Peyer's patch (tissue), 4 donors: ENCODE measurements at regions not wholly inside any gene's neighbourhood (a gene's known extent, or its start where the extent isn't known, plus 50 kb on each side); places are given as distances from the start of the nearest gene placed in this dataset.

ENCODE experiments used
- DNase-seq, 3 donors: peaks; one replicate each; pipeline ENCODE4 v3.0.0-alpha.2; 2017 to 2019
- H3K27ac ChIP-seq, 4 donors: fragments of 200-600 bp; sonication (generic); one replicate each; pipeline ENCODE4 v1.5.1; 2016 to 2019
- H3K27me3 ChIP-seq, 2 donors: fragments of 200-600 bp; sonication (generic); one replicate each; pipeline ENCODE4 v1.5.1; 2019
- H3K36me3 ChIP-seq, 3 donors: fragments of 200-600 bp; sonication (generic); one replicate each; pipeline ENCODE4 v1.5.1; 2016 to 2019
- H3K4me1 ChIP-seq, 4 donors: fragments of 200-600 bp; sonication (generic); one replicate each; pipeline ENCODE4 v1.5.1; 2016 to 2019
- H3K4me3 ChIP-seq, 4 donors: fragments of 200-600 bp; sonication (generic); 1 replicate in 3 of 4; 2 replicates in 1 of 4; pipeline ENCODE4 v1.5.1; 2016 to 2019; ENCODE audit warnings: mild to moderate bottlenecking in 1 of 4
- H3K9me3 ChIP-seq, 4 donors: fragments of 200-600 bp; sonication (generic); one replicate each; pipeline ENCODE4 v1.5.1; 2016 to 2019; ENCODE audit warnings: mild to moderate bottlenecking in 1 of 4
- POLR2A ChIP-seq, 2 donors: fragments of 450-650 bp; IDR thresholded peaks; one replicate each; pipeline ENCODE4 v1.5.1; 2017; ENCODE audit warnings: antibody characterized with exemption in 2 of 2, mild to moderate bottlenecking in 2 of 2, moderate library complexity in 2 of 2
- TF ChIP-seq, protein P1 (sequence below), 6 experiments: fragments of 450-650 bp in 4 of 6; fragments of 200-600 bp in 2 of 6; sonication (generic) in 1 of 6; IDR thresholded peaks; one replicate each; pipeline ENCODE4 v1.5.1; 2017 to 2019; ENCODE audit warnings: antibody characterized with exemption in 6 of 6, mild to moderate bottlenecking in 3 of 6, moderate library complexity in 1 of 6

DNA sequence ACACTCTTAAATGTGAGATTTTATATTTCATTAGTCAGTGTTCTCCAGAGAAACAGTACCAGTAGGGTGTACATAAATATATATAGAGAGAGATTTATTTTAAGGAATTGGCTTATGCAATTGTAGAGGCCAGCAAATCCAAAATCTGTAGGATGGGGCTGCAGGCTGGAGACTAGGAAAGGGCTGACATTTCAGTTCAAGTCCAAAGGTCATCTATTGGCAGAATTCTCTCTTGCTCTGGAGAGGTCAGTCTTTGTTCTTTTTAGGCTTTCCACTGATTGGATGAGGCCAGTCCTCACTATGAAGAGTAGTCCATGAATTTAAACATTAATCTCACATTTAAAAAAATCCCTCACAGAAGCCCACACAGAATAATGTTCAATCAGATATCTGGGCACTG, 170.8 kb upstream of the NCKAP5 start:
- no peaks in the 10 kb centered on the region for H3K4me1 ChIP-seq

DNA sequence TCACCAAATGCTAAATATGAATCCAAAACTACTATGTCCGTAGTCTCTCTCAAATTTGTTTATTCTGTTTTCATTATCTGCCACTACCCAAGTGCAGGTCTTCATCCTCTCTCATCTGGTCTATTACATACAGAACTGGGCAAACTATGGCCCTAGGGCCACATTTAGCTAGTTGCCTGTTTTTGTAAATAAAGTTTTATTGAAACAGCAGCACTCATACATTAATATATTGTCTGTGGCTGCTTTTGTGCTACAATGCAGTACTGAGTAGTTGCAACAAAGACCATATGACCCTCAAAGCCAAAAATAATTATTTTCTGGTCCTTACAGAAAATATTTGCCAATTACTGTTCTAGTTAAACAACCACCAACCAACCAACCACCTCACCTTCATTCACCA, 172.2 kb upstream of the NCKAP5 start:
- Histone ChIP-seq H3K4me1 (no peaks in the 10 kb centered on the region), H3K4me3 (no peak overlapping the region), H3K27ac (no peak overlapping the region), H3K36me3 (no peaks in the 10 kb centered on the region), H3K9me3 (no peaks in the 10 kb centered on the region), H3K27me3 (no peaks in the 10 kb centered on the region)
- DNase-seq, result no peak
- TF ChIP-seq POLR2A (IDR thresholded peaks at IDR 0.05), result no peak
- TF ChIP-seq, protein P1, sequence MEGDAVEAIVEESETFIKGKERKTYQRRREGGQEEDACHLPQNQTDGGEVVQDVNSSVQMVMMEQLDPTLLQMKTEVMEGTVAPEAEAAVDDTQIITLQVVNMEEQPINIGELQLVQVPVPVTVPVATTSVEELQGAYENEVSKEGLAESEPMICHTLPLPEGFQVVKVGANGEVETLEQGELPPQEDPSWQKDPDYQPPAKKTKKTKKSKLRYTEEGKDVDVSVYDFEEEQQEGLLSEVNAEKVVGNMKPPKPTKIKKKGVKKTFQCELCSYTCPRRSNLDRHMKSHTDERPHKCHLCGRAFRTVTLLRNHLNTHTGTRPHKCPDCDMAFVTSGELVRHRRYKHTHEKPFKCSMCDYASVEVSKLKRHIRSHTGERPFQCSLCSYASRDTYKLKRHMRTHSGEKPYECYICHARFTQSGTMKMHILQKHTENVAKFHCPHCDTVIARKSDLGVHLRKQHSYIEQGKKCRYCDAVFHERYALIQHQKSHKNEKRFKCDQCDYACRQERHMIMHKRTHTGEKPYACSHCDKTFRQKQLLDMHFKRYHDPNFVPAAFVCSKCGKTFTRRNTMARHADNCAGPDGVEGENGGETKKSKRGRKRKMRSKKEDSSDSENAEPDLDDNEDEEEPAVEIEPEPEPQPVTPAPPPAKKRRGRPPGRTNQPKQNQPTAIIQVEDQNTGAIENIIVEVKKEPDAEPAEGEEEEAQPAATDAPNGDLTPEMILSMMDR (IDR thresholded peaks at IDR 0.05), result no peak

More for the DNA sequence above, 170.8 kb upstream of the NCKAP5 start:
- TF ChIP-seq, protein P1 (IDR thresholded peaks at IDR 0.05), result no peak
- TF ChIP-seq POLR2A (IDR thresholded peaks at IDR 0.05), result no peak
- no peak overlapping the region for H3K27ac ChIP-seq
- no peaks in the 10 kb centered on the region for H3K9me3 ChIP-seq
- no peaks in the 10 kb centered on the region for H3K36me3 ChIP-seq
- no peak overlapping the region for H3K4me3 ChIP-seq
- DNase-seq, result no peak
- H3K27me3 ChIP-seq, result no peaks in the 10 kb centered on the region

DNA sequence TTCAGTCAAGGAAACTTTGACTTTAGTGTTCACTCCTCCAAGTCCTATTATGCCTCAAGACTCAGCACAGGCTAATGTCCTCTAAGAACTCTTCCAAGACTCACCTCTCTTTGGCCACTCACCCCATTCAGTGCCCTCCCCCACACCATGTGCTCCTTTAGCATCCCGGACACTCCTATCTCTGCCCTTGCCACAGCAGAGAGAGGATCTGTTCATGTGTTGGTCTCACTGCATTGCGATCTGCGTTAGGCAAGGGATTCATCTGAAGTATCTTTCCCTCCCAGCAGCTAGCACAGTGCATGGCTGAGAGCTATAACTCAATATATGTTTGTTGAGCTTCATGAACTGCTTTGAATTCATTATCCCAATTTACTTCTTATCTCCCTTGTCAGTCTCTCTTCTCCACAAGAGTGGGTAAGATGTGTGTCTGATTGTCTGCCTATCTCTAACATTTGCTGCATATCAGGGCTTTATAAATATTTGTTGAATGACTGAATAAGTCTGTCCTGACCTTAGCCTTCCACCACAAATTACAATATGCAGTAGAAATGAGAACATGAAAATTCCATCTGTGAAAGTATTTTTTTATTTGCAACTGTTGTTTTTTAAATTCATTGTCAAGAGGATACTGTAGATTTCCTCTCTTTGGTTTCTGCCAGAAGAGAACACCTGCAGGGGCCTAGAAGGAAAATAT, 179.9 kb upstream of the NCKAP5 start:
- no peaks in the 10 kb centered on the region for H3K36me3 ChIP-seq
- no peak overlapping the region for H3K27ac ChIP-seq
- H3K4me1 ChIP-seq, result no peaks in the 10 kb centered on the region
- TF ChIP-seq POLR2A (IDR thresholded peaks at IDR 0.05), result no peak
- TF ChIP-seq, protein P1 (IDR thresholded peaks at IDR 0.05), result no peak
- no peak for DNase-seq
- no peak overlapping the region for H3K4me3 ChIP-seq
- no peaks in the 10 kb centered on the region for H3K27me3 ChIP-seq
- no peaks in the 10 kb centered on the region for H3K9me3 ChIP-seq

DNA sequence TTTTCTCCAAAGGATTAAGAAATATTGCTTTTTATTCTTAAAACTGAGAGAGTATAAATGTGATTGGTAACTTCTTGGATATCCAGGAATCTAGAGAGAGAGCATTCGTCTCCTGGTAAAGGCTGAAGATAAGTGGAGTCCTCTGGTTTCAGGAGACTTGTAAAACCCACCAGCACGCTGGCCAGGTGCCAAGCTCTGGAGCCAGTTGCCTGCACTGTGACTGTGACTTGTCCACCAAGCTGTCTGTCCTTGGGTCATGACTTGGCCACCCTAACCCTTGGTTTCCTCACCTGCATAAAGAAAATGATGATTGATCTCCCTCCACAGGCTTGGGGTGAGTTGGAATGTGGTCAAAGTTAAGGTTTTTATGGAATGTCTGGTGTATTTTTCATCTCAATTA, 185.4 kb upstream of the NCKAP5 start:
- no peak for TF ChIP-seq POLR2A (IDR thresholded peaks at IDR 0.05)
- TF ChIP-seq, protein P1 (IDR thresholded peaks at IDR 0.05), result no peak
- H3K27ac ChIP-seq, result no peak overlapping the region
- no peak overlapping the region for H3K4me3 ChIP-seq
- peaks cover 0 to 5% (median 0%) of the 10 kb centered on the region in 4 donors for H3K4me1 ChIP-seq
- DNase-seq, result no peak
- no peaks in the 10 kb centered on the region for H3K36me3 ChIP-seq
- no peaks in the 10 kb centered on the region for H3K27me3 ChIP-seq
- H3K9me3 ChIP-seq, result no peaks in the 10 kb centered on the region

DNA sequence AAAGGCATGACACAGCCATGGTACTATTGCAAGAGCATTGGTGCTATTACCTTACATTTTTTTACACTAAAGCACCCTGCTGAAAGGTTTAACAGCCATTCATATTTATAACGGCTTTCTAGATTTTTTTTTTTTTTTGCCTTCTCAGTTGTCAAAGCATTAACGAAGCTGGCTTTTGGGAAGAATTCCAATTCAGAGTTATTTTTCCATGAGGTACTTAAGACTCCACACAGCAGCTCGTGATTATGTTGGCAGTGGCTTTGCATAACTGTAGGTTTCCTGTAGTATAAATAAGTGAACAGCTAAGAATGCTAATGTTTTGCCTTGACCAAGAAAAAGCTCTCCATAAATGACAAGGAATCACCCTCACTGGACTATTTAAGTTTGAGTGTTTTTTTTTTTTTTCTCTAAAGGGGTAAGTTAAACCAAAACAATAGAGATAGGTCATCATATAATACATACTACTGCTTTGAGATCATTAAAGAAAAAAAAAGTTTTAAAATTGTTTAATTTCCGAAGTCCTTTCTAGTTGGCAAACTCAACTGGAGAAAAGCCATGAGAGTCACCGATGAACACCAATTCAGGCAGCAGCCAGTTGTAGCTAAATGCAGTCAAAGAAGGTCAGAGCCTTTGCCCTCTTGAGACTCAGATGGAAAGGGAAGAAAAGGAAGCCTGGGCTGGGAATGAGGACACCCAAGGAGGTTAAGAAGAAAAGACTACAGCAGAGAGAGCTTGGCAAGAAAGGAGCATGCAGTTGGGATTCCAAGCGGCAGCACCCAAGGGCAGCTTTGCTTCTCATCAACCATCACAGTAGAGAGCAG, 187.4 kb upstream of the NCKAP5 start:
- Histone ChIP-seq H3K4me3 (no peak overlapping the region), H3K4me1 (peaks cover 0 to 5% (median 0%) of the 10 kb centered on the region in 4 donors), H3K9me3 (no peaks in the 10 kb centered on the region), H3K36me3 (no peaks in the 10 kb centered on the region), H3K27ac (peak overlapping the region in 2 of 4 donors; percentile 7 to 14), H3K27me3 (no peaks in the 10 kb centered on the region)
- TF ChIP-seq, protein P1 (IDR thresholded peaks at IDR 0.05), result no peak
- no peak for DNase-seq
